H9 (cell line): ENCODE measurements at regions not wholly inside any gene's neighbourhood (a gene's known extent, or its start where the extent isn't known, plus 50 kb on each side); places are given as distances from the start of the nearest gene placed in this dataset.

Source experiments
- DNase-seq: peaks from one replicate; pipeline ENCODE4 v3.0.0-alpha.2; 2017
- H2AFZ ChIP-seq: one replicate; pipeline ENCODE4 v1.6.1; 2013; ENCODE audit warnings: mild to moderate bottlenecking, low read length, control low read depth, moderate library complexity
- H2AK5ac ChIP-seq: 2 replicates; pipeline ENCODE4 v1.6.1; 2013; ENCODE audit warnings: low read length, control low read depth, mixed read lengths; ENCODE audit not compliant: insufficient read length
- H2BK120ac ChIP-seq: one replicate; pipeline ENCODE4 v1.6.1; 2013; ENCODE audit warnings: low read depth, mild to moderate bottlenecking, low read length, control low read depth, inconsistent platforms; ENCODE audit not compliant: poor library complexity, severe bottlenecking
- H2BK12ac ChIP-seq: 2 replicates; pipeline ENCODE4 v1.6.1; 2013; ENCODE audit warnings: low read length, control low read depth, mixed read lengths, low read depth; ENCODE audit not compliant: insufficient read length
- H2BK15ac ChIP-seq: 2 replicates; pipeline ENCODE4 v1.6.1; 2013; ENCODE audit warnings: low read depth, low read length, control low read depth
- H2BK20ac ChIP-seq: one replicate; pipeline ENCODE4 v1.6.1; 2013; ENCODE audit warnings: low read depth, mild to moderate bottlenecking, low read length, control low read depth, inconsistent platforms; ENCODE audit not compliant: poor library complexity, severe bottlenecking
- H2BK5ac ChIP-seq: 2 replicates; pipeline ENCODE4 v1.6.1; 2013; ENCODE audit warnings: low read length, control low read depth, mixed read lengths; ENCODE audit not compliant: insufficient read length
- H3K14ac ChIP-seq: 2 replicates; pipeline ENCODE4 v1.6.1; 2013; ENCODE audit warnings: low read length, control low read depth; ENCODE audit not compliant: insufficient read depth
- H3K18ac ChIP-seq: 2 replicates; pipeline ENCODE4 v1.6.1; 2013; ENCODE audit warnings: low read depth, mild to moderate bottlenecking, mixed read lengths, low read length, control low read depth; ENCODE audit not compliant: insufficient read length
- H3K23ac ChIP-seq: 2 replicates; pipeline ENCODE4 v1.6.1; 2013; ENCODE audit warnings: low read length, control low read depth, mixed read lengths, low read depth; ENCODE audit not compliant: insufficient read length
- H3K23me2 ChIP-seq: 2 replicates; pipeline ENCODE4 v1.6.1; 2013; ENCODE audit warnings: low read depth, mild to moderate bottlenecking, mixed read lengths, low read length, control low read depth; ENCODE audit not compliant: insufficient read length, poor library complexity, severe bottlenecking
- H3K27ac ChIP-seq: 2 replicates; pipeline ENCODE4 v1.5.1; 2013; ENCODE audit warnings: low read length, control low read depth, mixed read lengths, low read depth; ENCODE audit not compliant: insufficient read length
- H3K27me3 ChIP-seq: 2 replicates; pipeline ENCODE4 v1.6.1; 2013; ENCODE audit warnings: low read length, control low read depth, inconsistent platforms; ENCODE audit not compliant: insufficient read depth
- H3K4ac ChIP-seq: 2 replicates; pipeline ENCODE4 v1.6.1; 2013; ENCODE audit warnings: low read depth, mild to moderate bottlenecking, control low read depth, inconsistent platforms, low read length, moderate library complexity
- H3K4me1 ChIP-seq: 2 replicates; pipeline ENCODE4 v1.6.1; 2013; ENCODE audit warnings: low read length, control low read depth, inconsistent platforms; ENCODE audit not compliant: insufficient read depth
- H3K4me2 ChIP-seq: 2 replicates; pipeline ENCODE4 v1.6.1; 2013; ENCODE audit warnings: low read length, control low read depth, mixed read lengths; ENCODE audit not compliant: insufficient read length, insufficient read depth
- H3K56ac ChIP-seq: 2 replicates; pipeline ENCODE4 v1.6.1; 2013; ENCODE audit warnings: low read depth, mild to moderate bottlenecking, mixed read lengths, low read length, control low read depth; ENCODE audit not compliant: insufficient read length
- H3K79me1 ChIP-seq: 2 replicates; pipeline ENCODE4 v1.6.1; 2013; ENCODE audit warnings: low read depth, mild to moderate bottlenecking, moderate library complexity, low read length, control low read depth, inconsistent platforms; ENCODE audit not compliant: insufficient read depth, poor library complexity, severe bottlenecking
- H3K79me2 ChIP-seq: 2 replicates; pipeline ENCODE4 v1.6.1; 2013; ENCODE audit warnings: low read length, control low read depth, inconsistent platforms; ENCODE audit not compliant: insufficient read depth
- H3K9ac ChIP-seq: 2 replicates; pipeline ENCODE4 v1.6.1; 2013; ENCODE audit warnings: low read length, control low read depth, mixed read lengths; ENCODE audit not compliant: insufficient read length; ENCODE audit errors: extremely low read depth
- H3K9me3 ChIP-seq: one replicate; pipeline ENCODE4 v1.6.1; 2013; ENCODE audit warnings: low read depth, low read length, inconsistent platforms; ENCODE audit not compliant: control insufficient read depth
- H3T11ph ChIP-seq: one replicate; pipeline ENCODE4 v1.6.1; 2013; ENCODE audit warnings: mild to moderate bottlenecking, low read length, control low read depth, inconsistent platforms
- H4K20me1 ChIP-seq: one replicate; pipeline ENCODE4 v1.6.1; 2013; ENCODE audit not compliant: control insufficient read depth, insufficient read length, insufficient read depth
- H4K5ac ChIP-seq: 2 replicates; pipeline ENCODE4 v1.6.1; 2013; ENCODE audit warnings: low read depth, mild to moderate bottlenecking, mixed read lengths, low read length, control low read depth; ENCODE audit not compliant: insufficient read length
- H4K8ac ChIP-seq: replicated peaks from 2 replicates; pipeline ENCODE4 v1.6.1; 2013; ENCODE audit warnings: low read length, control low read depth, mixed read lengths, low read depth; ENCODE audit not compliant: insufficient read length
- H4K91ac ChIP-seq: 2 replicates; pipeline ENCODE4 v1.6.1; 2013; ENCODE audit warnings: low read depth, mild to moderate bottlenecking, moderate library complexity, mixed read lengths, low read length, control low read depth; ENCODE audit not compliant: insufficient read length
- H3K27ac Mint-ChIP-seq, 3 experiments: 2 replicates in 2 of 3; 3 replicates in 1 of 3; pipeline ENCODE4 v1.8.0; 2020 to 2021; ENCODE audit warnings: mixed read lengths in 3 of 3, mild to moderate bottlenecking in 1 of 3, moderate library complexity in 1 of 3
- H3K27me3 Mint-ChIP-seq: 2 replicates; pipeline ENCODE4 v1.8.0; 2021; ENCODE audit warnings: low read depth, mild to moderate bottlenecking, moderate library complexity, mixed read lengths
- H3K36me3 Mint-ChIP-seq, 3 experiments: 2 replicates in 2 of 3; 3 replicates in 1 of 3; pipeline ENCODE4 v1.8.0; 2020 to 2021; ENCODE audit warnings: low read depth in 3 of 3, mixed read lengths in 3 of 3; ENCODE audit not compliant: insufficient read depth in 1 of 3
- H3K4me1 Mint-ChIP-seq, 2 experiments: 2 replicates each; pipeline ENCODE4 v1.8.0; 2020; ENCODE audit warnings: mixed read lengths in 2 of 2
- H3K4me3 Mint-ChIP-seq, 2 experiments: 2 replicates in 1 of 2; 3 replicates in 1 of 2; pipeline ENCODE4 v1.8.0; 2020 to 2021; ENCODE audit warnings: mild to moderate bottlenecking in 2 of 2, mixed read lengths in 2 of 2, moderate library complexity in 1 of 2
- H3K9me3 Mint-ChIP-seq, 2 experiments: 2 replicates in 1 of 2; 3 replicates in 1 of 2; pipeline ENCODE4 v1.8.0; 2020; ENCODE audit warnings: mild to moderate bottlenecking in 2 of 2, mixed read lengths in 2 of 2, moderate library complexity in 1 of 2
- TF ChIP-seq, protein P1 (sequence below): fragments of 200-600 bp; sonication (generic); conservative IDR thresholded peaks from 3 replicates; pipeline ENCODE4 v1.8.0; 2021; ENCODE audit warnings: antibody characterized with exemption, mild to moderate bottlenecking

DNA sequence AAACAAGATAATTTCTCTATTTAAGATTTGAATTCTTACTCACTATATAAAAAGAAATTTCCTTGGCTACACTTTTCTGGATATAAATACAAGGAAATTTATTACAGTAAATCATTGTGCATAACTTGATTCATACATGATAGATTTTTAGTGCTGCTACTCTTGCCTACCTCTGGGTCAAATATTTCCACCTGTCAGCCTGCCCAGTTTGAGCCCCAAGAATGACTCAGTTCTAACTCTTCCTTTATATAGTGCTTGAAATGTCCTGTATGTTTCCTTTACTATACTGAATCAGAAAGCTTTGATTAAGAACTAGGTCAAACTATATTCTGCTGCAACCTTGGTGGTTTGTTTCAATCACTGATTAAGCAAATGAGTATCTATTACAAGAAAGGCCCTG is 147.4 kb upstream of the FTMT start:
- Mint-ChIP-seq H3K4me1 (no peaks in the 10 kb centered on the region), H3K27me3 (no peaks in the 10 kb centered on the region), H3K27ac (no peak overlapping the region), H3K4me3 (no peak overlapping the region), H3K36me3 (no peaks in the 10 kb centered on the region), H3K9me3 (no peaks in the 10 kb centered on the region)
- Histone ChIP-seq H3K14ac (no peak overlapping the region), H2AFZ (no peak overlapping the region), H3K27me3 (no peaks in the 10 kb centered on the region), H3K9me3 (no peaks in the 10 kb centered on the region), H3K56ac (no peak overlapping the region), H4K91ac (no peak overlapping the region), H2BK5ac (no peak overlapping the region), H2BK20ac (no peak overlapping the region), H3K9ac (no peak overlapping the region), H2AK5ac (no peak overlapping the region), H4K20me1 (no peaks in the 10 kb centered on the region), H3K4me2 (no peak overlapping the region), H3K4ac (no peak overlapping the region), H2BK12ac (no peak overlapping the region), H3K23ac (no peak overlapping the region), H3K27ac (no peak overlapping the region), H3K18ac (no peak overlapping the region), H2BK15ac (no peak overlapping the region), H2BK120ac (no peak overlapping the region), H3K4me1 (no peaks in the 10 kb centered on the region), H4K8ac (no peak overlapping the region), H3K23me2 (no peaks in the 10 kb centered on the region), H3K79me1 (no peaks in the 10 kb centered on the region), H4K5ac (no peak overlapping the region), H3T11ph (no peak overlapping the region), H3K79me2 (no peaks in the 10 kb centered on the region)
- TF ChIP-seq, protein P1, sequence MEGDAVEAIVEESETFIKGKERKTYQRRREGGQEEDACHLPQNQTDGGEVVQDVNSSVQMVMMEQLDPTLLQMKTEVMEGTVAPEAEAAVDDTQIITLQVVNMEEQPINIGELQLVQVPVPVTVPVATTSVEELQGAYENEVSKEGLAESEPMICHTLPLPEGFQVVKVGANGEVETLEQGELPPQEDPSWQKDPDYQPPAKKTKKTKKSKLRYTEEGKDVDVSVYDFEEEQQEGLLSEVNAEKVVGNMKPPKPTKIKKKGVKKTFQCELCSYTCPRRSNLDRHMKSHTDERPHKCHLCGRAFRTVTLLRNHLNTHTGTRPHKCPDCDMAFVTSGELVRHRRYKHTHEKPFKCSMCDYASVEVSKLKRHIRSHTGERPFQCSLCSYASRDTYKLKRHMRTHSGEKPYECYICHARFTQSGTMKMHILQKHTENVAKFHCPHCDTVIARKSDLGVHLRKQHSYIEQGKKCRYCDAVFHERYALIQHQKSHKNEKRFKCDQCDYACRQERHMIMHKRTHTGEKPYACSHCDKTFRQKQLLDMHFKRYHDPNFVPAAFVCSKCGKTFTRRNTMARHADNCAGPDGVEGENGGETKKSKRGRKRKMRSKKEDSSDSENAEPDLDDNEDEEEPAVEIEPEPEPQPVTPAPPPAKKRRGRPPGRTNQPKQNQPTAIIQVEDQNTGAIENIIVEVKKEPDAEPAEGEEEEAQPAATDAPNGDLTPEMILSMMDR = no peak
- DNase-seq = no peak
